ENCODE measurements at regions not wholly inside any gene's neighbourhood (a gene's known extent, or its start where the extent isn't known, plus 50 kb on each side); places are given as distances from the start of the nearest gene placed in this dataset.
A peak's percentile ranks its signal among the peaks of the same experiment; 100 is the strongest.

DNA sequence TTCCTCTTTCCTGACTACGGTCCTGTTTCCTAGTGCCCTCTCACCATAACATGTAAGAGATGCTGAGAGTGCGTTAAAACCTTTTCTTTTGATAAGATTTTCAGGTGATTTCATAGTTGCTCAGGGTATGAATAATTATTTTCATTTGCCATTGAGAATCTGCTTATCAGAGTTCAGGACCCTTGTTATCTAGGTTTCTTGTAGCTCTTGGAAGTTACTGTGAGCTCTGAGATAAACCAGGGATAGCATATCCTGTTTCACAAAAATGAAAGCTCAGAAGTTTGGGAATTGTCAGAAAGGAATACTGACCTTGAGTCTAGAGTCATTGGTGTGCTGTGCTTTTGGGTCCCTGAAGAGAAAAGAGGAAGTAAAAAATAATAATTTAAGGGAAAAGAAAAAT, 76.8 kb upstream of the PRKG1 start:
- H3K36me3 Mint-ChIP-seq (ENCODE audit: low read depth, unreplicated experiment): no peaks in the 10 kb centered on the region
- H3K27me3 Mint-ChIP-seq (ENCODE audit: unreplicated experiment): peaks cover 1% of the 10 kb centered on the region
- peak overlapping the region; percentile 74 for H3K27ac Mint-ChIP-seq (ENCODE audit: unreplicated experiment)
- no peak overlapping the region for H3K4me3 Mint-ChIP-seq (ENCODE audit: unreplicated experiment)
- DNase-seq (ENCODE audit: low spot score): no peak
- TF ChIP-seq, protein P1, sequence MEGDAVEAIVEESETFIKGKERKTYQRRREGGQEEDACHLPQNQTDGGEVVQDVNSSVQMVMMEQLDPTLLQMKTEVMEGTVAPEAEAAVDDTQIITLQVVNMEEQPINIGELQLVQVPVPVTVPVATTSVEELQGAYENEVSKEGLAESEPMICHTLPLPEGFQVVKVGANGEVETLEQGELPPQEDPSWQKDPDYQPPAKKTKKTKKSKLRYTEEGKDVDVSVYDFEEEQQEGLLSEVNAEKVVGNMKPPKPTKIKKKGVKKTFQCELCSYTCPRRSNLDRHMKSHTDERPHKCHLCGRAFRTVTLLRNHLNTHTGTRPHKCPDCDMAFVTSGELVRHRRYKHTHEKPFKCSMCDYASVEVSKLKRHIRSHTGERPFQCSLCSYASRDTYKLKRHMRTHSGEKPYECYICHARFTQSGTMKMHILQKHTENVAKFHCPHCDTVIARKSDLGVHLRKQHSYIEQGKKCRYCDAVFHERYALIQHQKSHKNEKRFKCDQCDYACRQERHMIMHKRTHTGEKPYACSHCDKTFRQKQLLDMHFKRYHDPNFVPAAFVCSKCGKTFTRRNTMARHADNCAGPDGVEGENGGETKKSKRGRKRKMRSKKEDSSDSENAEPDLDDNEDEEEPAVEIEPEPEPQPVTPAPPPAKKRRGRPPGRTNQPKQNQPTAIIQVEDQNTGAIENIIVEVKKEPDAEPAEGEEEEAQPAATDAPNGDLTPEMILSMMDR (IDR thresholded peaks at IDR 0.05; ENCODE audit: unreplicated experiment): no peak
- H3K4me1 Mint-ChIP-seq (ENCODE audit: unreplicated experiment): peaks cover 38% of the 10 kb centered on the region
- H3K9me3 Mint-ChIP-seq (ENCODE audit: unreplicated experiment): no peaks in the 10 kb centered on the region

DNA sequence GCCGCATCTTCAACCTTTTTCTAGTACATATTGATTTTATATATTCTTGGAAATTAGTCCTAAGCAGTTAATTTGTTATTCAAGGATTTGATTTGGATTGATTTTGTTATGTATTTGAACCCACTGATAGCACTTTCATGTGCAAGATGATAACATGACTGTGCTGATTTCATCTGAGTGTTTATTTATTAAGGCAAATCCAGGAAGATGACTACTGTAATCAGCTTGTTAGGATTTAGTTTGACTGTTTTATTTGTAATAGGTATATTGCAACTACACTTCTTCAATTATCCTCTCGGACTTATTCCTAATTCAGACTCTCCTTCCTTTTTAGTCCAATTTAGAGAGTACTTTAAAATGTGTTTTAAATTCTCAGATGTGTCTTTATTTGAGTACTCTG, 75.1 kb upstream of the PRKG1 start:
- TF ChIP-seq, protein P1 (IDR thresholded peaks at IDR 0.05; ENCODE audit: unreplicated experiment): no peak
- Mint-ChIP-seq H3K4me1 (ENCODE audit: unreplicated experiment) (peaks cover 23% of the 10 kb centered on the region), H3K36me3 (ENCODE audit: low read depth, unreplicated experiment) (no peaks in the 10 kb centered on the region), H3K4me3 (ENCODE audit: unreplicated experiment) (no peak overlapping the region), H3K27ac (ENCODE audit: unreplicated experiment) (no peak overlapping the region), H3K9me3 (ENCODE audit: unreplicated experiment) (no peaks in the 10 kb centered on the region), H3K27me3 (ENCODE audit: unreplicated experiment) (no peaks in the 10 kb centered on the region)
- DNase-seq (ENCODE audit: low spot score): no peak

DNA sequence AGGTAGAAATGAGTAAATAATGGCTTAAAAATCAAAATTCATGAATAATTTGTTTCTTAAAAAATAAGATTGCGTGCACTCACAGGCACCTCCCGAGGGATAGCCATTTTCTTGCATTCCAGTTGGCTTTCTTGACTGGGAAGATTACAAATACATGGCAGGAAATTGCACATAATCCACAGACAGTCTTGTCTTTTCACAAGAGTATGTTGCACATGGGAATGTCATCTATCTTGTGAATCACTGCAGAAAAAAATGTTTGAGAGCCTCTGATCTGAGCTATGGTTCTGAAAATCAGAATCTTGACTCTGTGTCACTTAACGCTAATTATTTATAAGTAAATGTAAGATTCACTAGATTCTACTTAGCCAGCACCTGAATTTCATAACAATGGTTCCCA, 74.1 kb upstream of the PRKG1 start:
- Mint-ChIP-seq H3K36me3 (ENCODE audit: low read depth, unreplicated experiment) (no peaks in the 10 kb centered on the region), H3K4me3 (ENCODE audit: unreplicated experiment) (no peak overlapping the region)

DNA sequence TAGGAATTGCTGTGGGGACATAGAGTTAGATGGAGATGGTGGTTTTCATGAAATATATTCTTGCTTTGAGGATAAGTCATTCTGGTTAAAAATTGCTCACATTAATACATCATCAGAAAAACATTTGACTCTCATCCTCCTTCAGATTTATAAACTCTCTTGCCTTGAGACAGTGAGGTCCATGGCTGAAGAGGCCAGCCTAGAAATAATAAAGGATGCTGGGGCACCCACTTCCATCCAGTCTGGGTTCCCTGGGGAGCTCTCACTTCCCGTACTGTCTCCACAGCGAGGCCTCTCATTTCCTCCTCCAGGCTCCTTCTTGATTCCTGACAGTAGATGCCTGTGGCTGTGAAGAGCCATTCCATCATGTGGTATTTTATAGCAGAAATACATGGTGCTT, 73.3 kb upstream of the PRKG1 start:
- no peak for DNase-seq (ENCODE audit: low spot score)
- Mint-ChIP-seq H3K36me3 (ENCODE audit: low read depth, unreplicated experiment) (no peaks in the 10 kb centered on the region), H3K4me3 (ENCODE audit: unreplicated experiment) (no peak overlapping the region), H3K4me1 (ENCODE audit: unreplicated experiment) (peaks cover 23% of the 10 kb centered on the region), H3K27me3 (ENCODE audit: unreplicated experiment) (no peaks in the 10 kb centered on the region), H3K27ac (ENCODE audit: unreplicated experiment) (no peak overlapping the region), H3K9me3 (ENCODE audit: unreplicated experiment) (no peaks in the 10 kb centered on the region)
- TF ChIP-seq, protein P1 (IDR thresholded peaks at IDR 0.05; ENCODE audit: unreplicated experiment): no peak

More for the DNA sequence above, 74.1 kb upstream of the PRKG1 start:
- TF ChIP-seq, protein P1 (IDR thresholded peaks at IDR 0.05; ENCODE audit: unreplicated experiment): no peak
- peaks cover 23% of the 10 kb centered on the region for H3K4me1 Mint-ChIP-seq (ENCODE audit: unreplicated experiment)
- no peak overlapping the region for H3K27ac Mint-ChIP-seq (ENCODE audit: unreplicated experiment)
- no peak for DNase-seq (ENCODE audit: low spot score)
- no peaks in the 10 kb centered on the region for H3K9me3 Mint-ChIP-seq (ENCODE audit: unreplicated experiment)
- no peaks in the 10 kb centered on the region for H3K27me3 Mint-ChIP-seq (ENCODE audit: unreplicated experiment)

DNA sequence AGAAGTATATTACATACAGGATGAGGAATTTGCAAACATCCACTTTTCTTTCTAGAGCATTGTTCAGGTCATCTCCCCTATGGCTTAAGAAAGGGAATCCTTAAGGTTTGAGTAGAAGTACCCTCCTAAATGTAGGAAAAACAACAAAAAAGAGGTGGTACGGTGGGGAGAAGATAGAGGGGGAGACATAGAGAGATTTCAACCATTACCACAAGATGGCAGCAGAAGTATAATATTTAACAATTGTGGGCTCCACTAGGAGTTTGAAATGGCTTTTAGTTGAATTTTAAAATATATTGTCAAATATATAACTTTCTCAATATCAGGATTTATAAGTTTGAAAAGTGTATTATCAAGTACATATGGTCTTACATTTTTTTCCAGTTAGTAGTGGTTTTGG, 72.7 kb upstream of the PRKG1 start:
- Mint-ChIP-seq H3K27ac (ENCODE audit: unreplicated experiment) (no peak overlapping the region), H3K4me1 (ENCODE audit: unreplicated experiment) (peaks cover 21% of the 10 kb centered on the region), H3K9me3 (ENCODE audit: unreplicated experiment) (no peaks in the 10 kb centered on the region), H3K4me3 (ENCODE audit: unreplicated experiment) (no peak overlapping the region), H3K27me3 (ENCODE audit: unreplicated experiment) (no peaks in the 10 kb centered on the region), H3K36me3 (ENCODE audit: low read depth, unreplicated experiment) (no peaks in the 10 kb centered on the region)
- TF ChIP-seq, protein P1 (IDR thresholded peaks at IDR 0.05; ENCODE audit: unreplicated experiment): peak; percentile 65
- no peak for DNase-seq (ENCODE audit: low spot score)

Measured in endothelial cell (in vitro differentiated cells).